GM12872 (cell line): ENCODE measurements at regions not wholly inside any gene's neighbourhood (a gene's known extent, or its start where the extent isn't known, plus 50 kb on each side); places are given as distances from the start of the nearest gene placed in this dataset.
A peak's percentile ranks its signal among the peaks of the same experiment; 100 is the strongest.

Source experiments
- CTCF ChIP-seq: IDR thresholded peaks from 3 replicates; pipeline ENCODE4 v1.5.1; 2011; ENCODE audit warnings: low read depth, mild to moderate bottlenecking, low read length, moderate library complexity; ENCODE audit not compliant: insufficient read depth

GRCh38 chr5:109483395-109483971, 73.7 kb upstream of the PJA2 start:
- no peak for TF ChIP-seq CTCF

GRCh38 chr5:109482748-109483147, 73.0 kb upstream of the PJA2 start:
- TF ChIP-seq CTCF: no peak

GRCh38 chr5:109479260-109479860, 69.6 kb upstream of the PJA2 start:
- TF ChIP-seq CTCF: peak; percentile 29; the same call in 1 of the 3 replicates

GRCh38 chr5:109478830-109479229, 69.1 kb upstream of the PJA2 start:
- TF ChIP-seq CTCF: no peak

GRCh38 chr5:109476292-109476691, 66.5 kb upstream of the PJA2 start:
- TF ChIP-seq CTCF: no peak

GRCh38 chr5:109469896-109470662, 60.3 kb upstream of the PJA2 start:
- TF ChIP-seq CTCF: no peak

GRCh38 chr5:109468737-109469420, 59.1 kb upstream of the PJA2 start:
- TF ChIP-seq CTCF: peak; percentile 73
